NCI-H774 (cell line): ENCODE measurements at regions not wholly inside any gene's neighbourhood (a gene's known extent, or its start where the extent isn't known, plus 50 kb on each side); places are given as distances from the start of the nearest gene placed in this dataset.
"Not testable (repeated sequence)": the region's sequence is repeated elsewhere in the genome, so short reads cannot be mapped to it uniquely, and the experiment has no call there.

Source experiments
- DNase-seq: peaks from one replicate; lab custom pipeline; 2025; lab: John Stamatoyannopoulos, UW

GRCh38 chr1:145553795-145554194 is 54.0 kb upstream of the GPR89A start:
- DNase-seq, result not testable (repeated sequence)

- no peak for DNase-seq
Observed at GRCh38 chr1:145545055-145545454, 62.7 kb upstream of the GPR89A start.

- not testable (repeated sequence) for DNase-seq
Observed at GRCh38 chr1:145541685-145542084, 66.1 kb upstream of the GPR89A start.

GRCh38 chr1:145541246-145541645 is 66.5 kb upstream of the GPR89A start:
- not testable (repeated sequence) for DNase-seq

GRCh38 chr1:145538118-145538882 is 69.5 kb upstream of the GPR89A start:
- not testable (repeated sequence) for DNase-seq

GRCh38 chr1:145537003-145537402 is 70.8 kb upstream of the GPR89A start:
- DNase-seq, result not testable (repeated sequence)

GRCh38 chr1:145535461-145535860 is 72.3 kb upstream of the GPR89A start:
- not testable (repeated sequence) for DNase-seq

GRCh38 chr1:145528068-145528564 is 79.7 kb upstream of the GPR89A start:
- not testable (repeated sequence) for DNase-seq

GRCh38 chr1:145520159-145520558 is 87.6 kb upstream of the GPR89A start:
- DNase-seq, result not testable (repeated sequence)

GRCh38 chr1:145519302-145519701 is 88.5 kb upstream of the GPR89A start:
- DNase-seq, result not testable (repeated sequence)

GRCh38 chr1:145513017-145513416 is 87.6 kb upstream of the NBPF20 start:
- peak; percentile 11 for DNase-seq

GRCh38 chr1:145508053-145508452 is 82.7 kb upstream of the NBPF20 start:
- DNase-seq, result not testable (repeated sequence)

GRCh38 chr1:145505663-145506647 is 80.6 kb upstream of the NBPF20 start:
- not testable (repeated sequence) for DNase-seq

GRCh38 chr1:145504834-145505413 is 79.5 kb upstream of the NBPF20 start:
- DNase-seq, result not testable (repeated sequence)

- not testable (repeated sequence) for DNase-seq
Observed at GRCh38 chr1:145504310-145504709, 78.9 kb upstream of the NBPF20 start.

GRCh38 chr1:145500251-145500650 is 74.8 kb upstream of the NBPF20 start:
- not testable (repeated sequence) for DNase-seq

GRCh38 chr1:145495077-145495871 is 69.9 kb upstream of the NBPF20 start:
- DNase-seq, result not testable (repeated sequence)

- not testable (repeated sequence) for DNase-seq
Observed at GRCh38 chr1:145488193-145488933, 63.0 kb upstream of the NBPF20 start.

GRCh38 chr1:145487156-145487555 is 61.8 kb upstream of the NBPF20 start:
- DNase-seq, result not testable (repeated sequence)

GRCh38 chr1:145484257-145484656 is 58.9 kb upstream of the NBPF20 start:
- not testable (repeated sequence) for DNase-seq
